Testis (tissue), 2 donors: ENCODE measurements at regions not wholly inside any gene's neighbourhood (a gene's known extent, or its start where the extent isn't known, plus 50 kb on each side); places are given as distances from the start of the nearest gene placed in this dataset.

Experiments used
- POLR2A ChIP-seq: fragments of 450-650 bp; IDR thresholded peaks from one replicate; pipeline ENCODE4 v1.6.1; 2017; ENCODE audit warnings: antibody characterized with exemption, mild to moderate bottlenecking, moderate library complexity
- TF ChIP-seq, protein P1 (sequence below), 3 experiments: fragments of 450-650 bp in 2 of 3; fragments of 200-600 bp in 1 of 3; sonication (generic) in 1 of 3; IDR thresholded peaks; one replicate each; pipeline ENCODE4 v1.5.1; 2016 to 2019; ENCODE audit warnings: antibody characterized with exemption in 3 of 3, mild to moderate bottlenecking in 2 of 3, moderate library complexity in 1 of 3

DNA sequence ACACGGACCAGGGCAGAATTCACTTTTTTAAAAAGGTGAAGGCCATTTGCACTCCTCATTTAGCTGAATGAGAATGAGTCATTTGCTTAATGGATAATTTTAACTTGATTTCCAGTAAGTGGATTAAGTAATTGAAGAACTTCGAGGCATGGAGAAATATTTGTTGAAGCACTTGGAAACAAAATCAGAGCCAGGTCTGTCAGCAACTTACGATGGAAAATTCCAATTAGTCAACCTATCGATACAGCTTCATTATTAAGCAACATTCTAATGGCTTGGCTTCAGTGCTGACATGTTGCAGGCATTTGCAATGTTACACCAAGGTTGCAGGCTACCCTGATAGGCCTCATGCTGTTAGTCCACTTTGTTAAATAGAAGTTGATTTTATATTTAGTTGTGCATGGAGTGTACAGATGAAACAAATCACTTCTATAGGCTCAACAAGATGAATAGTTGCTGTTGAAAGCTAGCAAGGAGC, 423.5 kb upstream of the SLC35B3 start:
- TF ChIP-seq, protein P1, sequence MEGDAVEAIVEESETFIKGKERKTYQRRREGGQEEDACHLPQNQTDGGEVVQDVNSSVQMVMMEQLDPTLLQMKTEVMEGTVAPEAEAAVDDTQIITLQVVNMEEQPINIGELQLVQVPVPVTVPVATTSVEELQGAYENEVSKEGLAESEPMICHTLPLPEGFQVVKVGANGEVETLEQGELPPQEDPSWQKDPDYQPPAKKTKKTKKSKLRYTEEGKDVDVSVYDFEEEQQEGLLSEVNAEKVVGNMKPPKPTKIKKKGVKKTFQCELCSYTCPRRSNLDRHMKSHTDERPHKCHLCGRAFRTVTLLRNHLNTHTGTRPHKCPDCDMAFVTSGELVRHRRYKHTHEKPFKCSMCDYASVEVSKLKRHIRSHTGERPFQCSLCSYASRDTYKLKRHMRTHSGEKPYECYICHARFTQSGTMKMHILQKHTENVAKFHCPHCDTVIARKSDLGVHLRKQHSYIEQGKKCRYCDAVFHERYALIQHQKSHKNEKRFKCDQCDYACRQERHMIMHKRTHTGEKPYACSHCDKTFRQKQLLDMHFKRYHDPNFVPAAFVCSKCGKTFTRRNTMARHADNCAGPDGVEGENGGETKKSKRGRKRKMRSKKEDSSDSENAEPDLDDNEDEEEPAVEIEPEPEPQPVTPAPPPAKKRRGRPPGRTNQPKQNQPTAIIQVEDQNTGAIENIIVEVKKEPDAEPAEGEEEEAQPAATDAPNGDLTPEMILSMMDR (IDR thresholded peaks at IDR 0.05), result no peak
- TF ChIP-seq POLR2A, result no peak
